Glomerular visceral epithelial cell (primary cell): ENCODE measurements at regions not wholly inside any gene's neighbourhood (a gene's known extent, or its start where the extent isn't known, plus 50 kb on each side); places are given as distances from the start of the nearest gene placed in this dataset.
A peak's percentile ranks its signal among the peaks of the same experiment; 100 is the strongest.

Source experiments
- DNase-seq: peaks from one replicate; pipeline ENCODE4 v3.0.0-alpha.2; 2016; ENCODE audit errors: extremely low spot score

- no peak for DNase-seq
Measured at GRCh38 chr3:84066915-84067314, 891.9 kb upstream of the CADM2 start.

GRCh38 chr3:84073664-84074063 lies 885.1 kb upstream of the CADM2 start:
- no peak for DNase-seq

GRCh38 chr3:84074767-84075166 lies 884.0 kb upstream of the CADM2 start:
- DNase-seq, result peak; percentile 7

DNA sequence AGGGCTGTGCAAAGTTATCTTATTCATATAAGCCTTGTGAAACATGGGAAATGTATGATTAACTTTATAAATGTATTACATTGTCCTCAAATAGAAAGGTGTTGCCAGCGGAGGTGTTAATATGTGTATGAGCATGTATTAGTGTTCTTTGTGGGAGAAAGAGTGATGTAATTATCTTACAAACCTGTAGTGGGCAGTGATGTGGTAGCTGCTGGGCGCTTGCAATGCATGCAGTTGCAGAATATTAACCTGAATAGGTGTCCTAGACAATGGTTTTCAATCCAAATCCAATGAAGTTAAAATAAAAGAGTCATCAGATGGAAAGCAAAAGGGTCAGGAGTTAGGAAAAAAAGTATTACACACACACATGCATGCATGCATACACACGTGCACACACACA lies 881.3 kb upstream of the CADM2 start:
- DNase-seq, result no peak

DNA sequence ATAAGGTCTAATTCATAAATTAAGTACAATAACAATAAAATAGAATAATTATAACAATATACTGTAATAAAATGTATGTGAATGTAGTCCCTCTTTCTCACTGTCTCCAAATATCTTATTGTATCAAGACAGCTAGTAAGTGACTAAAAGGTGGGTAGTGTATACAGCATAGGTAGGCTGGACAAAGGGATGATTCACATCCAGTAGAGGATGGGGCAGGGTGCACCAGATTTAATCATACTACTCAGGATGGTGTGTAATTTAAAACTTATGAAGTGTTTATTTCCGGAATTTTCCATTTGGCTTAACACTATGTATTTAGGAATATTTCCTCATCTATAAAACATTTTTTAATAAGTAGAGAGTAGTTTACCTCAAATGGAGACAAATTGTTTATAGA lies 876.1 kb upstream of the CADM2 start:
- DNase-seq, result no peak

GRCh38 chr3:84092907-84093306 lies 865.9 kb upstream of the CADM2 start:
- no peak for DNase-seq

GRCh38 chr3:84096188-84096587 lies 862.6 kb upstream of the CADM2 start:
- DNase-seq, result no peak

DNA sequence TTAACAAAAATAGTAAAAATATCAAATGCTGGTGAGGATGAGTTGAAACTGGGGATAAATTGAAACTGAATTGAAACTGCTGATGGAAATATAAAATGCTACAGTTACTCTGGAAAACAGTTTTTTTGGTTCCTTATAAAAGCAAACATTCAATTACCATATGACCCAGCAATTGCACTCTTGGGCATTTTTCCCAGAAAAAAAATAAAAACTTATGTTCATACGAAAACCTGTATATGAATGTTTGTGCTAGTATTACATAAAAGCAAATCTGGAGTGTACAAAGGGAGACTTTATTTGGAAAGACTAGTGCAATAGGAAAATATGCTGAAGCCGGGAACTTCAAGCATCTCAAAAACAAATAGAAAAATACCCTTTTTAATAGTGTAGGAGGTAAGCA lies 857.9 kb upstream of the CADM2 start:
- DNase-seq, result no peak

DNA sequence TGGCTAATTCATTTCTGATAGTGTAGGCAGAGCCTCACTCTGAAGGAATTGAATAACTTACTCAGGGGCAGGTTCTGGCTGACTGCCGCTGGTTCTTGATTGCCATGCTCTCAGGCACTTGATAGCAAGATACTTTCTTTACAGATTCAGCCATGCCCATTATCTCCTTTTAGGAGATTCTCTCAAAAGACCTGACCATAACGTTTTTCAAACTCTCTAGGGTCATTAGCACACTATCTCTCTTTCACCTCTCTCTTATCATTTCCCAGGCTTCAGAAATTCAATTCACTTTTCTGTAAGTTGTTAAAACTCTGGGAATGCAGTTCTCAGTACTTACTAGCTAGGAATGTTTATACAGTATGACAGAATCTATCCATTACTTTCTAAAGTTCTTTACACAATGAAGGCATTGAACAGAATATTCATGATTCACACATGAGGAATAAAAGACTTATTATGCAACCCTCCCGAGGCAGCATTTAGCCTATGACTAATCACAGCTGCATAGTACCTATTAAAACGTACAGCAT lies 850.3 kb upstream of the CADM2 start:
- peak; percentile 59 for DNase-seq

DNA sequence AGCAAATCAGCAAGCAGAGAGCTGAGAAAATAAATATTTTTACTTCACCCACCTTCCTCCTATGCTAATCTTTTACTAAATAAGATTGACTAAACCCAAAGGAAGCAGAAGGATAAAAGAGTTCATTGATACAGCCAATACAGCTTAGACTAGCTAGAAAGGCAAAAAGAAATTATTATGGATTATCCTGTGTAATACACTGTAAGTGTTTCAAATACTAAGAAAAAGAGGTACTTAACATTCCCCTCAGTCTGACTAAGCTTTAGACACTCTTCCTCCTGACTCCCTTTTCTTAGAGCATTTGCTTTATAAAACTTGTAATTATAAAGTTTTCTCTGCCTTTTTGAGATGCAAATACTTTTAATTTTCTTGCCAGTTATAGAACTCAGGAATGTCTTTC lies 848.9 kb upstream of the CADM2 start:
- DNase-seq, result no peak

GRCh38 chr3:84110787-84111186 lies 848.0 kb upstream of the CADM2 start:
- no peak for DNase-seq

GRCh38 chr3:84125201-84125721 lies 833.5 kb upstream of the CADM2 start:
- DNase-seq, result no peak

- DNase-seq, result no peak
Measured at GRCh38 chr3:84125760-84126159, 833.0 kb upstream of the CADM2 start.

GRCh38 chr3:84126160-84126559 lies 832.6 kb upstream of the CADM2 start:
- DNase-seq, result no peak

DNA sequence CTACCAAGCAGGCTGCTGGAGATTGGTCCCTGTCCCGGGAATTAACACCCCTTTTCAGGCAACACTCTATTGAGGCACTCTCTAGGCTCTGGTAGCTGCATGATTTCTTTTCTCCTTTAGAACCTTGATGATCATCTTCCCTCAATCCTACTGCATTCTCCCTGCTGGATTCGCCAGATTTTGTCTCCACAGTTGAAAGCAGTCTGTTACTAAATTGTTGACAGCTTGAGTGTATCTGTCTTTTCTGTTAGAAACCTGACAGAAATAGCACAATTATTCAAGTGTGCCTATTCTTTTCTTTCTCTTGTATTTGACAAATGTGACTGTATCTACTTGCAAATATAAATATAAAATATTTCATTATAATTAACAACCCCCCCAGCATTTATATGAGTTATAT lies 830.8 kb upstream of the CADM2 start:
- no peak for DNase-seq

DNA sequence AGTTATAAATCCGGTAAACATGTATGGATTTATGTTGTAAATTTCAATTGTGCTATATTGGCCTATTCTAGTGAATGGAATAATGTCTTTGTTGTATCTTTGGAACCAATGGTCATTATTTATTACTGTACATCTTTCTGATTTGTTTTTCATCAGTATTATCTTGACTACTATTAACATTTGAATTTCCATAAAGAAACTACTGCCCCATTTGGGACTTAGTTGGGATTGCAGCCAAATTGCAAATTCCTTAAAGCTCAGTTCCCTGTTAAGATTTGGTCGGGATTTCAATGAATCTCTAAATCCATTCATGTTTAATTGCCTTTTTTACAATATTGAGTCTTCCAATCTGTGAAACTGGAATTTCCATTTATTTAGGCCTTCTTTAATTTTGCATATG lies 822.4 kb upstream of the CADM2 start:
- DNase-seq, result no peak

GRCh38 chr3:84140631-84141030 lies 818.2 kb upstream of the CADM2 start:
- DNase-seq, result no peak

GRCh38 chr3:84141571-84141970 lies 817.2 kb upstream of the CADM2 start:
- no peak for DNase-seq

GRCh38 chr3:84165328-84165727 lies 793.5 kb upstream of the CADM2 start:
- DNase-seq, result no peak

DNA sequence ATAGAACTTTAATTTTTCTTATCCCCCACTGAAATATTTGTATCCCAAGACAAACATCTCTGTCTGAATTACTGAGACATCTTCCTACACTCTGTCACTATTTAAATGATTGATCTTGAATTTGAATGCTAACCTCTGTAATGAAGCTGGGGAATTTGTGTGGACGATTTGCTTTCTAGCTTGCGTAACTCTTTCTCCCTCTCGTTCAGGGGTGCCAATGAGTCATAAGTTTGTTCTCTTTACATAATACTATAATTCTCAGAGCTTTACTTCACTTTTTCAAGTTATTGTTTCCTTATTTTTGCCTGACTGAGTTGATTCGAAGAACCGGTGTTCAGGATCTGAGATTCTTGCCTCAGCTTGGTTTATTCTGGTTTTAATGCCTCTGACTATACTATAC lies 783.3 kb upstream of the CADM2 start:
- DNase-seq, result no peak

- no peak for DNase-seq
Measured at GRCh38 chr3:84184937-84185336, 773.9 kb upstream of the CADM2 start.

DNA sequence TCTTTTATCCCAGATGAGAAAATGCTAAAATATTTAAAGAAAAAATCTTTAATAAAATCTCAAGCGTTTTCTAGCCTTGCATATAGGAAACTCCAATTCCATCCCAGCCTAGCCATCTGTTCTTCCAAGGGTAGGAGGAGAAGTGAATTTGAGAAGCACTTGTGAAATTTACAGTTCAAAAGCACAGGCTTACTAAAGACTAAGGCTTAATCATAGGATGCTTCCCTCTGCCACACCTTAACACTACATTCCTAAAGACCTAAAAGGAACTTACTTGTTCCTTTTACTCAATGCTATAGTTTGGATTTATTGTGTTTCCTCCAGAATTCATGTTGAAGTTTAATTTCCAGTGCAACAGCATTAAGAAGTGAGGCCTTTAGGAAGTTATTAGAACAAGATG lies 764.8 kb upstream of the CADM2 start:
- DNase-seq, result no peak

- DNase-seq, result no peak
Measured at GRCh38 chr3:84209474-84209873, 749.3 kb upstream of the CADM2 start.

- DNase-seq, result no peak
Measured at GRCh38 chr3:84223512-84223911, 735.3 kb upstream of the CADM2 start.
